Testis (tissue), 2 donors: ENCODE measurements at regions not wholly inside any gene's neighbourhood (a gene's known extent, or its start where the extent isn't known, plus 50 kb on each side); places are given as distances from the start of the nearest gene placed in this dataset.

Experiments
- POLR2A ChIP-seq: fragments of 450-650 bp; IDR thresholded peaks from one replicate; pipeline ENCODE4 v1.6.1; 2017; ENCODE audit warnings: antibody characterized with exemption, mild to moderate bottlenecking, moderate library complexity
- TF ChIP-seq, protein P1 (sequence below), 3 experiments: fragments of 450-650 bp in 2 of 3; fragments of 200-600 bp in 1 of 3; sonication (generic) in 1 of 3; IDR thresholded peaks; one replicate each; pipeline ENCODE4 v1.5.1; 2016 to 2019; ENCODE audit warnings: antibody characterized with exemption in 3 of 3, mild to moderate bottlenecking in 2 of 3, moderate library complexity in 1 of 3

DNA sequence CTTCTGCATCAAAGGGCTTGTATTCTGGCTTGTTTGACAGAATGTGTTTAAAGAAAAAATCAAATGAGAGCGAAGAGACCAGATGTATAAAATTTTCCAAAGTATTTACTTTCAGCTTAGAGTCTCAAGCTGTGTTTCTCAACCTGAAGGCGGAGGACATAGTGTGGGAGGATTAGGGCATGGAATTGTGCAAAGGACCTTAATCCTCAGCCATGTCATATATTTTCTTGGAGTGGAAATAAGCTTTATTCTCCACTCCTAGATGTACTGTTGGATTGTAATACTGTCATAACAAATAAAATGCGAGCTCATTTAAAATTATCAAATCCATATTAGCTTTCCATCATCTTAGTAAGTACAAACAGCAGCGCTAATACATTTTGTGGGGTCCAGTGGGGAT, 154.0 kb downstream of the PAH start:
- TF ChIP-seq, protein P1, sequence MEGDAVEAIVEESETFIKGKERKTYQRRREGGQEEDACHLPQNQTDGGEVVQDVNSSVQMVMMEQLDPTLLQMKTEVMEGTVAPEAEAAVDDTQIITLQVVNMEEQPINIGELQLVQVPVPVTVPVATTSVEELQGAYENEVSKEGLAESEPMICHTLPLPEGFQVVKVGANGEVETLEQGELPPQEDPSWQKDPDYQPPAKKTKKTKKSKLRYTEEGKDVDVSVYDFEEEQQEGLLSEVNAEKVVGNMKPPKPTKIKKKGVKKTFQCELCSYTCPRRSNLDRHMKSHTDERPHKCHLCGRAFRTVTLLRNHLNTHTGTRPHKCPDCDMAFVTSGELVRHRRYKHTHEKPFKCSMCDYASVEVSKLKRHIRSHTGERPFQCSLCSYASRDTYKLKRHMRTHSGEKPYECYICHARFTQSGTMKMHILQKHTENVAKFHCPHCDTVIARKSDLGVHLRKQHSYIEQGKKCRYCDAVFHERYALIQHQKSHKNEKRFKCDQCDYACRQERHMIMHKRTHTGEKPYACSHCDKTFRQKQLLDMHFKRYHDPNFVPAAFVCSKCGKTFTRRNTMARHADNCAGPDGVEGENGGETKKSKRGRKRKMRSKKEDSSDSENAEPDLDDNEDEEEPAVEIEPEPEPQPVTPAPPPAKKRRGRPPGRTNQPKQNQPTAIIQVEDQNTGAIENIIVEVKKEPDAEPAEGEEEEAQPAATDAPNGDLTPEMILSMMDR (IDR thresholded peaks at IDR 0.05), result no peak
- no peak for TF ChIP-seq POLR2A
